H9 (cell line): ENCODE measurements at regions not wholly inside any gene's neighbourhood (a gene's known extent, or its start where the extent isn't known, plus 50 kb on each side); places are given as distances from the start of the nearest gene placed in this dataset.
"Not testable (repeated sequence)": the region's sequence is repeated elsewhere in the genome, so short reads cannot be mapped to it uniquely, and the experiment has no call there.

ENCODE experiments used
- DNase-seq: peaks from one replicate; pipeline ENCODE4 v3.0.0-alpha.2; 2017
- H2AFZ ChIP-seq: one replicate; pipeline ENCODE4 v1.6.1; 2013; ENCODE audit warnings: mild to moderate bottlenecking, low read length, control low read depth, moderate library complexity
- H2AK5ac ChIP-seq: 2 replicates; pipeline ENCODE4 v1.6.1; 2013; ENCODE audit warnings: low read length, control low read depth, mixed read lengths; ENCODE audit not compliant: insufficient read length
- H2BK120ac ChIP-seq: one replicate; pipeline ENCODE4 v1.6.1; 2013; ENCODE audit warnings: low read depth, mild to moderate bottlenecking, low read length, control low read depth, inconsistent platforms; ENCODE audit not compliant: poor library complexity, severe bottlenecking
- H2BK12ac ChIP-seq: 2 replicates; pipeline ENCODE4 v1.6.1; 2013; ENCODE audit warnings: low read length, control low read depth, mixed read lengths, low read depth; ENCODE audit not compliant: insufficient read length
- H2BK15ac ChIP-seq: 2 replicates; pipeline ENCODE4 v1.6.1; 2013; ENCODE audit warnings: low read depth, low read length, control low read depth
- H2BK20ac ChIP-seq: one replicate; pipeline ENCODE4 v1.6.1; 2013; ENCODE audit warnings: low read depth, mild to moderate bottlenecking, low read length, control low read depth, inconsistent platforms; ENCODE audit not compliant: poor library complexity, severe bottlenecking
- H2BK5ac ChIP-seq: 2 replicates; pipeline ENCODE4 v1.6.1; 2013; ENCODE audit warnings: low read length, control low read depth, mixed read lengths; ENCODE audit not compliant: insufficient read length
- H3K14ac ChIP-seq: 2 replicates; pipeline ENCODE4 v1.6.1; 2013; ENCODE audit warnings: low read length, control low read depth; ENCODE audit not compliant: insufficient read depth
- H3K18ac ChIP-seq: 2 replicates; pipeline ENCODE4 v1.6.1; 2013; ENCODE audit warnings: low read depth, mild to moderate bottlenecking, mixed read lengths, low read length, control low read depth; ENCODE audit not compliant: insufficient read length
- H3K23ac ChIP-seq: 2 replicates; pipeline ENCODE4 v1.6.1; 2013; ENCODE audit warnings: low read length, control low read depth, mixed read lengths, low read depth; ENCODE audit not compliant: insufficient read length
- H3K23me2 ChIP-seq: 2 replicates; pipeline ENCODE4 v1.6.1; 2013; ENCODE audit warnings: low read depth, mild to moderate bottlenecking, mixed read lengths, low read length, control low read depth; ENCODE audit not compliant: insufficient read length, poor library complexity, severe bottlenecking
- H3K27ac ChIP-seq: 2 replicates; pipeline ENCODE4 v1.5.1; 2013; ENCODE audit warnings: low read length, control low read depth, mixed read lengths, low read depth; ENCODE audit not compliant: insufficient read length
- H3K27me3 ChIP-seq: 2 replicates; pipeline ENCODE4 v1.6.1; 2013; ENCODE audit warnings: low read length, control low read depth, inconsistent platforms; ENCODE audit not compliant: insufficient read depth
- H3K4ac ChIP-seq: 2 replicates; pipeline ENCODE4 v1.6.1; 2013; ENCODE audit warnings: low read depth, mild to moderate bottlenecking, control low read depth, inconsistent platforms, low read length, moderate library complexity
- H3K4me1 ChIP-seq: 2 replicates; pipeline ENCODE4 v1.6.1; 2013; ENCODE audit warnings: low read length, control low read depth, inconsistent platforms; ENCODE audit not compliant: insufficient read depth
- H3K4me2 ChIP-seq: 2 replicates; pipeline ENCODE4 v1.6.1; 2013; ENCODE audit warnings: low read length, control low read depth, mixed read lengths; ENCODE audit not compliant: insufficient read length, insufficient read depth
- H3K56ac ChIP-seq: 2 replicates; pipeline ENCODE4 v1.6.1; 2013; ENCODE audit warnings: low read depth, mild to moderate bottlenecking, mixed read lengths, low read length, control low read depth; ENCODE audit not compliant: insufficient read length
- H3K79me1 ChIP-seq: 2 replicates; pipeline ENCODE4 v1.6.1; 2013; ENCODE audit warnings: low read depth, mild to moderate bottlenecking, moderate library complexity, low read length, control low read depth, inconsistent platforms; ENCODE audit not compliant: insufficient read depth, poor library complexity, severe bottlenecking
- H3K79me2 ChIP-seq: 2 replicates; pipeline ENCODE4 v1.6.1; 2013; ENCODE audit warnings: low read length, control low read depth, inconsistent platforms; ENCODE audit not compliant: insufficient read depth
- H3K9ac ChIP-seq: 2 replicates; pipeline ENCODE4 v1.6.1; 2013; ENCODE audit warnings: low read length, control low read depth, mixed read lengths; ENCODE audit not compliant: insufficient read length; ENCODE audit errors: extremely low read depth
- H3K9me3 ChIP-seq: one replicate; pipeline ENCODE4 v1.6.1; 2013; ENCODE audit warnings: low read depth, low read length, inconsistent platforms; ENCODE audit not compliant: control insufficient read depth
- H3T11ph ChIP-seq: one replicate; pipeline ENCODE4 v1.6.1; 2013; ENCODE audit warnings: mild to moderate bottlenecking, low read length, control low read depth, inconsistent platforms
- H4K20me1 ChIP-seq: one replicate; pipeline ENCODE4 v1.6.1; 2013; ENCODE audit not compliant: control insufficient read depth, insufficient read length, insufficient read depth
- H4K5ac ChIP-seq: 2 replicates; pipeline ENCODE4 v1.6.1; 2013; ENCODE audit warnings: low read depth, mild to moderate bottlenecking, mixed read lengths, low read length, control low read depth; ENCODE audit not compliant: insufficient read length
- H4K8ac ChIP-seq: replicated peaks from 2 replicates; pipeline ENCODE4 v1.6.1; 2013; ENCODE audit warnings: low read length, control low read depth, mixed read lengths, low read depth; ENCODE audit not compliant: insufficient read length
- H4K91ac ChIP-seq: 2 replicates; pipeline ENCODE4 v1.6.1; 2013; ENCODE audit warnings: low read depth, mild to moderate bottlenecking, moderate library complexity, mixed read lengths, low read length, control low read depth; ENCODE audit not compliant: insufficient read length
- H3K27ac Mint-ChIP-seq, 3 experiments: 2 replicates in 2 of 3; 3 replicates in 1 of 3; pipeline ENCODE4 v1.8.0; 2020 to 2021; ENCODE audit warnings: mixed read lengths in 3 of 3, mild to moderate bottlenecking in 1 of 3, moderate library complexity in 1 of 3
- H3K27me3 Mint-ChIP-seq: 2 replicates; pipeline ENCODE4 v1.8.0; 2021; ENCODE audit warnings: low read depth, mild to moderate bottlenecking, moderate library complexity, mixed read lengths
- H3K36me3 Mint-ChIP-seq, 3 experiments: 2 replicates in 2 of 3; 3 replicates in 1 of 3; pipeline ENCODE4 v1.8.0; 2020 to 2021; ENCODE audit warnings: low read depth in 3 of 3, mixed read lengths in 3 of 3; ENCODE audit not compliant: insufficient read depth in 1 of 3
- H3K4me1 Mint-ChIP-seq, 2 experiments: 2 replicates each; pipeline ENCODE4 v1.8.0; 2020; ENCODE audit warnings: mixed read lengths in 2 of 2
- H3K4me3 Mint-ChIP-seq, 2 experiments: 2 replicates in 1 of 2; 3 replicates in 1 of 2; pipeline ENCODE4 v1.8.0; 2020 to 2021; ENCODE audit warnings: mild to moderate bottlenecking in 2 of 2, mixed read lengths in 2 of 2, moderate library complexity in 1 of 2
- H3K9me3 Mint-ChIP-seq, 2 experiments: 2 replicates in 1 of 2; 3 replicates in 1 of 2; pipeline ENCODE4 v1.8.0; 2020; ENCODE audit warnings: mild to moderate bottlenecking in 2 of 2, mixed read lengths in 2 of 2, moderate library complexity in 1 of 2
- whole genome bisulfite sequencing: extraction: QIAGEN DNeasy Blood & Tissue Kit; methylation state at CpG from one replicate; pipeline ENCODE4 v1.1.7; 2013; ENCODE audit warnings: missing lambda C conversion rate, low lambda C conversion rate, mixed read lengths; ENCODE audit not compliant: insufficient read length; ENCODE audit errors: extremely low coverage; 5-methylcytosine and 5-hydroxymethylcytosine counted together

DNA sequence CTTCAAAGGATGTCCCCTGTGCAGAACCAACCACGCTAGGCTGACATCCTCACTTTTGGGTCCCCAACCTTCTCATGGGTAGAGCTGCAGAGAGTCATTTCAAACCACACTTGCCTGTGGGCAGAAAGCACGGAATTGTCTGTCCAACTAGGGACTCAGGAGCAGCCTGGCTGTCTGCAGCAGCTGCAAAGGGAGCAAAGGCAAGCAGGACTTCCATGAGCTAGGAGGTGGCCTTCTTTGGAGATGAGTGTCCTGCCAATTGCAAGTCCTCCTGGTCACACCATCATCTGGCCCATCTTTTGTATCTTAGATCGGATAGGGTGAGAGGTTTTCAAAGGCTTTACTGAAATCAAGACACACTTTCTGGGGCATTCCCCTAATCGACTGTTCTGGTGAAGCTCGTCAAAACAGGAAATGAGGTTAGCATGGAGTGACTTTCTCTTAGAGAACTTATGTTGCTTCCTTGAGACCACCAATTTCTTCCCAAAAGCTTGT lies 222.3 kb upstream of the PLGLB2 start:
- DNase-seq, H2AFZ ChIP-seq, H3K9me3 Mint-ChIP-seq, H3K27ac Mint-ChIP-seq, H3K56ac ChIP-seq, H3K36me3 Mint-ChIP-seq, H3K4me1 Mint-ChIP-seq, H3K23ac ChIP-seq, H4K8ac ChIP-seq, H3K4me3 Mint-ChIP-seq, H3K27ac ChIP-seq, H2BK12ac ChIP-seq, H2BK20ac ChIP-seq, H3K23me2 ChIP-seq, H3K4me2 ChIP-seq, H2BK120ac ChIP-seq, H3K9me3 ChIP-seq, H2AK5ac ChIP-seq, H4K5ac ChIP-seq, H3K18ac ChIP-seq, H3K27me3 ChIP-seq, H3K4me1 ChIP-seq, H3K27me3 Mint-ChIP-seq, H3K4ac ChIP-seq, H2BK5ac ChIP-seq, H2BK15ac ChIP-seq, H4K20me1 ChIP-seq, H3T11ph ChIP-seq, H3K79me1 ChIP-seq, H3K9ac ChIP-seq, H4K91ac ChIP-seq, H3K14ac ChIP-seq, H3K79me2 ChIP-seq: not testable (repeated sequence)
- no CpG with 5 or more reads among the region's 5 CpGs for WGBS

DNA sequence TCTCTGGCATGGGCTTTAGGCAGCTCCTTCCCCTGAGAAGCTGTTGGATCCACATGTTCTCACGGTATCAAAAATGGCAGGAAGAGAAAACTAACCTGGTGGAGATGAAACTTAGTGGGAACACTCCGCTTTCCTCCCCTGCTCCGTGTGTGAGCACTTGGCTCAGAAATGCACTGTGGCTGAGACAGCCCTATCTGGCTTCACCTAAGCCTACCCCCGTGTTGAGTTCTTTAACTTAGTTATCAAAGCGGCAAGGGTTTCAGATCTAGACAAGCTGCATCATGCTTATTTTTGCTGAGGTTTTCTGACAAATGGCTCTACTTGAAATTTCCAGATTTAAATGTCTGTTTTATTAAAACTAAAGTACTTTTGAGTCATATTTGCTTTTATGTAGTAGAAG lies 221.6 kb upstream of the PLGLB2 start:
- H3K56ac ChIP-seq, H3K18ac ChIP-seq, H3T11ph ChIP-seq, H3K9me3 Mint-ChIP-seq, H3K27me3 ChIP-seq, H2BK20ac ChIP-seq, H3K23me2 ChIP-seq, H3K36me3 Mint-ChIP-seq, H3K9ac ChIP-seq, H2AK5ac ChIP-seq, H3K27ac Mint-ChIP-seq, H3K23ac ChIP-seq, H3K4me1 ChIP-seq, H3K79me1 ChIP-seq, DNase-seq, H4K20me1 ChIP-seq, H2BK12ac ChIP-seq, H3K4ac ChIP-seq, H2BK5ac ChIP-seq, H4K8ac ChIP-seq, H2BK15ac ChIP-seq, H3K14ac ChIP-seq, H3K4me3 Mint-ChIP-seq, H3K27ac ChIP-seq, H2AFZ ChIP-seq, H3K9me3 ChIP-seq, H3K79me2 ChIP-seq, H3K27me3 Mint-ChIP-seq, H4K91ac ChIP-seq, H4K5ac ChIP-seq, H3K4me1 Mint-ChIP-seq, H2BK120ac ChIP-seq, H3K4me2 ChIP-seq: not testable (repeated sequence)
- no CpG with 5 or more reads among the region's 5 CpGs for WGBS
